ENCODE measurements at regions not wholly inside any gene's neighbourhood (a gene's known extent, or its start where the extent isn't known, plus 50 kb on each side); places are given as distances from the start of the nearest gene placed in this dataset.

- Histone ChIP-seq H3K4me1 (no peaks in the 10 kb centered on the region), H3K27ac (no peak overlapping the region), H3K9me3 (no peaks in the 10 kb centered on the region), H3K4me2 (no peak overlapping the region), H3K4me3 (no peak overlapping the region)
- ChIA-PET CTCF (no interaction called here), POLR2A (no interaction called here)
- ATAC-seq: no peak
- WGBS (ENCODE audit: missing lambda C conversion rate): 54% methylated on average over 6 of the region's 6 CpGs
- TF ChIP-seq ELK1 (IDR thresholded peaks at IDR 0.05; ENCODE audit: low read depth, low read length): no peak
- TF ChIP-seq JUNB (IDR thresholded peaks at IDR 0.05): no peak
- no peak for TF ChIP-seq CBX2 (IDR thresholded peaks at IDR 0.05; ENCODE audit: borderline replicate concordance, low read depth)
- TF ChIP-seq EP300 (IDR thresholded peaks at IDR 0.05): no peak
- no peak for TF ChIP-seq RNF2 (IDR thresholded peaks at IDR 0.05; ENCODE audit: borderline replicate concordance, low read depth)
- no peak for TF ChIP-seq NPAS2 (CRISPR knock-in tag; IDR thresholded peaks at IDR 0.05; ENCODE audit: borderline replicate concordance)
- TF ChIP-seq HDAC2 (IDR thresholded peaks at IDR 0.05): no peak
- no peak for TF ChIP-seq MAFK (IDR thresholded peaks at IDR 0.05; ENCODE audit: partially characterized antibody)
- no peak for TF ChIP-seq FOXS1 (CRISPR knock-in tag; IDR thresholded peaks at IDR 0.05)
- TF ChIP-seq ZNF302 (CRISPR knock-in tag; IDR thresholded peaks at IDR 0.05): no peak
- TF ChIP-seq HOXB5 (CRISPR knock-in tag; IDR thresholded peaks at IDR 0.05): no peak
- no peak for TF ChIP-seq CHD2 (IDR thresholded peaks at IDR 0.05; ENCODE audit: low read length, partially characterized antibody)
- TF ChIP-seq JUN (IDR thresholded peaks at IDR 0.05): no peak
- FAIRE-seq: no peak
- DNase-seq (ENCODE audit: low read depth in 1 of 2, low spot score in 1 of 2): no peak
Measured at GRCh38 chr1:219495737-219496408, 117.0 kb downstream of the ZC3H11B start.

GRCh38 chr1:219492717-219493116 lies 120.2 kb downstream of the ZC3H11B start:
- Histone ChIP-seq H3K27ac (no peak overlapping the region), H3K4me3 (no peak overlapping the region), H3K4me1 (no peaks in the 10 kb centered on the region), H3K9me3 (no peaks in the 10 kb centered on the region), H3K4me2 (no peak overlapping the region)
- ChIA-PET POLR2A (no interaction called here), CTCF (no interaction called here)
- FAIRE-seq: no peak
- no peak for ATAC-seq
- DNase-seq (ENCODE audit: low read depth in 1 of 2, low spot score in 1 of 2): no peak
- TF ChIP-seq USF2 (IDR thresholded peaks at IDR 0.05) (no peak), FOXS1 (CRISPR knock-in tag; IDR thresholded peaks at IDR 0.05) (no peak), FOSL2 (IDR thresholded peaks at IDR 0.05) (no peak), FOSL2 (CRISPR knock-in tag; IDR thresholded peaks at IDR 0.05) (no peak), RARB (CRISPR knock-in tag; IDR thresholded peaks at IDR 0.05) (no peak), E2F6 (IDR thresholded peaks at IDR 0.05; ENCODE audit: borderline replicate concordance, low read depth) (no peak), HDAC2 (IDR thresholded peaks at IDR 0.05) (no peak), BCL3 (IDR thresholded peaks at IDR 0.05) (no peak), EHMT2 (IDR thresholded peaks at IDR 0.05; ENCODE audit: low read depth) (no peak), KDM1A (IDR thresholded peaks at IDR 0.05; ENCODE audit: low read depth) (no peak), RNF2 (IDR thresholded peaks at IDR 0.05; ENCODE audit: borderline replicate concordance, low read depth) (no peak), ZC3H11A (IDR thresholded peaks at IDR 0.05) (no peak), TFCP2L1 (CRISPR knock-in tag; IDR thresholded peaks at IDR 0.05) (no peak), RAD21 (conservative IDR thresholded peaks at IDR 0.05 in 1 of 2, IDR thresholded peaks at IDR 0.05 in 1 of 2) (no peak), PHF8 (IDR thresholded peaks at IDR 0.05; ENCODE audit: borderline replicate concordance, low read depth) (no peak), PBX3 (IDR thresholded peaks at IDR 0.05) (no peak)
- 91% methylated on average over 3 of the region's 3 CpGs for WGBS (ENCODE audit: missing lambda C conversion rate)

All from A549 (cell line).